HS-5 (cell line): ENCODE measurements at regions not wholly inside any gene's neighbourhood (a gene's known extent, or its start where the extent isn't known, plus 50 kb on each side); places are given as distances from the start of the nearest gene placed in this dataset.

Experiments
- DNase-seq: peaks from one replicate; pipeline ENCODE4 v3.0.0-alpha.2; 2012; ENCODE audit warnings: low read depth

DNA sequence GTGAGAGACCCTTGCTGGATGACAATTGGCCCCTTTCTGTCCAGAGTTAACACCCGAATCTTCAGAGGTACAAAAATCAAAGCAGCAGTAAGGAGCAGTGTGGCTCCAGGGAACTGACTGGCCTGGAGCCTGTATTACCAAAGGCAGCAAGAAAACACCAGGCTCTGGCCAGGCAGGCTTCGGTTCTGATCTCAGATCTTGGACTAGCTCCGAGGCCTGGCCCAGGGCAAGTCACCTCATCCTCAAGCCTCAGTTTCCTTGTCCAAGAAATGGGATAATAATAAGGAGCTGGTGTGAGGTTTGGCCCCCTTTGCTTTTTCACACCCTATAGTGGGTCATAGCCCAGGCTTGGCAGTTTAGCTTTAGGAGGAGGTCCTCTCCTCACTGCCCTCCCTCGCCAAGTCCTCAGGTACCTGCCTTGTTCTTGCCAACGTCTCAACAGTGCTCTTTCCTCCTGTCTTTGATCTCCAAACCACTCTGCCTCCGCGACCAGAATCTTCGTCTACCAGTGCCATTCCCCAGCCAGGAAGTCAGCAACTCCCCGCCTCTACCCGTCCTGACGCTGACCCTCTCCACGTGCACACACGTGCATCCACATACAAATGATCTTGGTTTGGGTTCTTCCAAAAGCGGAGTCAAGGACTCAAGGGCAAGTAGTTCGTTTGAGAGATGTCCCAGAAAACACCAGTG, 82.6 kb upstream of the TLE3 start:
- DNase-seq = no peak

DNA sequence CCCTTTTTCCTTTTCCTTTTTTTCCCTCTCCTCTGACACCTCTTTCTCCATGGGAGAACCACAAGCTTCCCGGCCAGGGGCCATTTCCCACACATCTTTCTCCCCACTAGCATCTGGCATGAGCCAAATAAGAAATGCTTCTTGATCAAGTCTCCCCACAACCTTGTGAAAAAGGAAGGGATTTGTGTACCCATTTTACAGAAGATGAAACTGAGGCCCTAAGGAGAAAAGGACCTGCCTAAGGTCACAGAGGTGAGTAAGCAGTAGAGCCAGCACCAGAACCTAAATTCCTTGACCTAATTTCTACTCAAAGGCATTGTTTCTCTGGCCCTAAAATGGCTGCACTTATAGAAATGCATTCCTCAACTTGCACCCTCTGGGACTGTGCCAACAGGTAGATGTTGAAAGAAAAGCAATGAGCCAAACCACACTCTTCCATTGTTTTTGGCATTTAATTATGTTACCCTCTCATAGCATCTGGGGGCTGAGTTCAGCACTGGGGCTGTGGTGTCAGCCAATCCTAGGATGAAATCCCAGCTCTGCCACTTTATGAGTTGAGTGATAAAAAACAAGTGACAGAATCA, 81.7 kb upstream of the TLE3 start:
- no peak for DNase-seq

DNA sequence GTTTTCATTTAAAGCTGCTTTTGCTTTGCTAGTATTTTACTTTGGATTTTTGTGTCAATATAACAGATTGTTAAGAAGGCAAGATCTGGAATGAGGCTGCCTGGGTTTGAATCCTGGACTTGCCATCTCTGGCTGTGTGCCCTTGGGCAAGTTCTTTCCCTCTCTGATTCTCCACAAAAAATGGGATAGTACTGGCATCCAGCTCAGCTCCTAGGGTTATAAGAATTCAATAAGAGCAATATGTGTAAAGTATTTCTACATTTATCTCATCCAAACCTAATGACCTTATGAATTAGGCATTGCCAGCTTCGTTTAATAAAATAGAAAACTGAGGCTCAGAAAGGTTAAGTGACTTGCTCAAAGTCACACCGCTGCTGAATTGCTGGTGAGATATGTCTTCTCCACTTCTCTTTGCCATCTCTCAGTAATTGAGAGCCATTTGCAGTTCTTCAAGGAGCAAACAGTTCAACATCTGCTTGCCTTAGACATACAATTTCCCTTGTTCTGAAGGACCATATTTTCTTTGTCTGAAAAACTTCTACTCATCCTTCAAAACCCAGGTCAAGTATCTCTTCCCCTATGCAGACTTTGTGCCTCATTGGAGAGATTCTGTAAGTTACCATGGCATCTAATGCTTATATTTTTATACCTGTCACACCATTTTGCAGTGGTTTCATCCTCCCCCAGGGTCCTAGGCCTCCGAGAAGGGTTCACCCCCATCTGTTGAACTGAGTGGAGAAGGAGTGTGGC, 80.8 kb upstream of the TLE3 start:
- no peak for DNase-seq

DNA sequence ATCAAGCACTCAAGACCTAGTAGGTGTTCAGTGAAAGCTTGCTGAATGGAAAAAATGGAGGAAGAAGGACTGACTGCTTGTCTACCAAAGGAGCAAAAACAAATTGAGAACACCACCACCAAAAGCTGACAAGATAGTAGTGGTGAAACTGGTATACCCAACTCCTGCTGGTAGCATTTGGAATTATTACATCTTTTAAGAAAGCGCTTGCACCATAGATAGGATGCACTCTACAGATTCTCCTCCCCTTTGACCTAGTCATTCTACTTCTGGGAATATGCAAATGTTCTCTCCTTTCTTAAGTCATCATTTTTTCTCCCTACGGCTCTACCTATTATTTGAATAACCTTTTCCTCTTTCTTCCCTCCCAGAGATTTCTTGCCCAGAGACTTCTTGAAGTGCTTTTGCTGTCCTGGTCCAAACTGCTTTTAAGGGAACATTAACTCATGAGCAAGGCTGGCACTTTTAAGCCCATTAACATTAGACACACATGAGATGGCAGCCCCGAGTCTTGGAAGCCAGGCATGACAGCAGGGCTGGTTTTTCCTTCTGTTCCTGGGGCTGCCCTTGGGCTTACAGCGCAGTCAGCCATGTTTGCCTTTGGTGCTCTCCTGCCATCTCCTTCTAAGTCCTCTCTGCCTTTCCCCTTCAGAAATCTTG, 75.0 kb upstream of the TLE3 start:
- no peak for DNase-seq

DNA sequence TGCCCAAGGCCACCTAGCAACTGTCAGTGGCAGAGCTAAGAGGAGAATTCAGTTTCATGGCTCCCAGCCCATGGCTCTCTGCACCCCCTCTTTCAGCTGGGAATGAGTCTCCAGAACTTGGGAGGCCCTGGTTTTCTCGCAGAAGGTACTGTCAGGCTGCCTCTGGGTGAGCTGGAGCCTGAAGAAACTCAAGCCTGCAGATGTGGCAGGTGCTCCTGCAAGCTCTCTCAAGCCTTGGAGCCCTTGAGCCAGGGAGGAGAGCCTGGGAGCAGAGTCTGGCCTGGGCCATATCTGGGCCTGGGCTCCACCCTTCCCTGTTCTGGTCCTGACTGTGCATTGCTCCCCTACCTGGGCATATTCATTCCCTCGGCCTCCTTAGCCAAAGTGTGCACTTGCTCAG, 74.4 kb upstream of the TLE3 start:
- no peak for DNase-seq

DNA sequence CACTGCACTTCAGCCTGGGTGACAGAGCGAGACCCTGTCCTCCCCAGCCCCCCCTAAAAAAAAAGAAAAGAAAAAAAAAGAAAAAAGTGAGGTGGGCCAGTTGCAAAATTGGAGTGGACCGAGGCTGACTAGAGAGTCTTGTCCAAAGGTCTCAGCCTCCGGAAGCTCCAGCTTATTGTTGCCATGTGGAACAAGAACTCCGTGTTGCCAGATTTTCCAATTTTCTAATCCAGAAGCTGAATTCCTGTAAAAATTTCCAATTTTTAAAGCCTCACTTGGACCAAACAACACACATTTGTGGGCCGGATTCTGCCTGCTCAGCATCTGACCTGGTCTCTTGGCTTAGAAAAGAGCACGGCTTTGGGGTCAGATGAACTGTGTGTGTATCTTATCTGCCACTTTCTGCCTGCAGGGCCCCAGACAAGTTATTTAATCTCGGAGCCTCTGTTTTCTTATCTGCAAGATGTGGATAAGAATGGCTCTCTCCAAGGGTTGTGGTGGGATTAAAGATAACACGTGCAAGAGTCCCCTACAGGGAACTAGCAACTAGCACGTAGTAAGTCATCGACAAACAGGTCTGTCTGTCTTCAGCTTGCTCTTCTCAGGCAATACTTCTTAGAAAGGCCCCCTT, 73.7 kb upstream of the TLE3 start:
- no peak for DNase-seq

DNA sequence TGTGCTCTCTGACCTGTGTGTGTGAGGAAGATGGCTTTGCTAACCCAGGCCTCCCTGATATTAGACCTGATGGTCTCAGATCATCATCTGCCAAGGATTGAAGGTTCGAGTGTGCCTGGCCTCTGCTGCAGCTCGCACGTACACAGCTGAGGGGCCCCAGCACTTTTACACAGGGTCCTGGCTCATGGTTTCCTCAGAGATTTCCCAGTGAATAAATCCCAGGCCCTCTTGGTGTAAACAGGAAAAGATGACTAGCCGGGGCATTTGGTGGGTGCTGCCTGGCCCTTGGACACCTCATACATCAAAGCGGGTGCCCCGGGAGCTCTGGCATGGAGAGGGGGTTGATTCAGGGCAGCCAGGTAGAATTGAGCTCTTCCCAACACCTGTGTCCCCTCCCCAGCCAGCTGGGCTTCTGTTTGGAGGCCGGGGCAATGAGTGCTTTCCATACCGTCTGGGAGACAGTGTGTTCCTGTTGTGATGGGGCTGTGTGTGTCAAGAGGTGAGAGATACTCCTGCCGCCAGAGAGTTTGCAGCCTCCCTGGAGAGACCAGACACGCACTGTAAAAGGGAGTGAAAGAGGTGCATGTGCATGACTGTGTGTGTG, 72.5 kb upstream of the TLE3 start:
- DNase-seq = no peak

DNA sequence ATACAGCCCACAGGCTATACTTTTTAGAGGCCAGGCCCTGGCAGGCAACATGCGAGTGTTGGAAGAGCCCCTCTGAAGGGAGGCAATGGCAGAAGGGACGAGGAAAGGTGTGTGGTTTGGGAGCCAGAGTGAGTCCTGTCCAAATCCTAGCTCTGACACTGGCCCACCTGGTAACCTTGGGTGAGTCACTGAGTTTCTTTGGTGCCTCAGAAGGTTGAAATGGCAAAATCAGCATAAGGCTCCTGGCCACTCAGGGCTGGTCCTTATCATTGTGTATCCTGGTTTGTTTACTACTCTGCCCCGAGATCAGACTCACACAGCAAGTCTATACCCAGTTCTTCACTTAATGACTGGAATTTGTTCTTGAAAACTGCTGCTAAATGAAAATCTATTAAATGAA, 71.4 kb upstream of the TLE3 start:
- no peak for DNase-seq

DNA sequence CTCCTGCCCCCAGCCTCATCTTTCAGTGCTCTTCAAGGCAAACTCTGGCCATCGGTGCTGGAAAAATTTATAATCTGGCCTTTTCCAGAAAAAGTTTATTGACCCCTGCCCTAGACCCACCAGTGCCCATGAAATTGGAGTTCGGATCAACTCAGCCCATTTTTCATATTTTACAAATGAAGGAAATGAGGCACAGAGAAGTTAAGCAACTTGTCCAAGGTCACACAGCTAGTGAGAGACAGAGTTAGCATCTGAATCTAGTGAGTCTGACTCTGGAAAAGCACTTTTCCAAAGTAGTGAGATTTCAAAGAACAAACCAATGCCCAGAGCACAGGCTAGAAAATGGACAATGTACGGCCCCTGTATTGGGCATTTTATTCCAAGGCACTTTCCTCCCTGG, 69.4 kb upstream of the TLE3 start:
- no peak for DNase-seq

DNA sequence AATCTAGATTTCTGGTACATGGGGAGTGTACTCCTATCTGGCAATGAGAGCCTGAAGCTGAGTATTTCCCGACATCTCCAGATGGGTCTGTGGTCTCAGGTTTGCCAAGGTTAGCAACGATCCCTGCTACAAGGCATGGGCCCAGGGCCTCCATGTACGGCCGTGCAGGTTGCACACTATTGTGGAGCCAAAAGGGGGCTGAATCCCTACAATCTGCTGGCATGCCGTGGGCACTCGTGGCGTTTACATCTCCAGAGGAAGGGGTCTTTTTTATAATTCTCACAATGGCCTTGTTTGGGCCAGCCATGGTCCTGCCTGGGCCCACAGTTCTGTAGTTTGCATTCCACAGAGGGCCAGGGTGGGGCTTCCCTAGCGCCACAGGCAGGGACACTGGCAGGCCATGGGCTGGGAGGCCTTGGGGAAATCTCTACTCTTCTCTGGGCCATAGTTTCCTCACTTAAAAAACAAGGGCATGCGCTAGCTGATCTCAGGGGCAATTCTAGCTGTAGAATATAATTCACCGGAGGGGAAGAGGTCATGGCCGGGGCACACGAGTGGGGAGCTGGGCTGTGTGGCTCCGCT, 68.9 kb upstream of the TLE3 start:
- DNase-seq = no peak

DNA sequence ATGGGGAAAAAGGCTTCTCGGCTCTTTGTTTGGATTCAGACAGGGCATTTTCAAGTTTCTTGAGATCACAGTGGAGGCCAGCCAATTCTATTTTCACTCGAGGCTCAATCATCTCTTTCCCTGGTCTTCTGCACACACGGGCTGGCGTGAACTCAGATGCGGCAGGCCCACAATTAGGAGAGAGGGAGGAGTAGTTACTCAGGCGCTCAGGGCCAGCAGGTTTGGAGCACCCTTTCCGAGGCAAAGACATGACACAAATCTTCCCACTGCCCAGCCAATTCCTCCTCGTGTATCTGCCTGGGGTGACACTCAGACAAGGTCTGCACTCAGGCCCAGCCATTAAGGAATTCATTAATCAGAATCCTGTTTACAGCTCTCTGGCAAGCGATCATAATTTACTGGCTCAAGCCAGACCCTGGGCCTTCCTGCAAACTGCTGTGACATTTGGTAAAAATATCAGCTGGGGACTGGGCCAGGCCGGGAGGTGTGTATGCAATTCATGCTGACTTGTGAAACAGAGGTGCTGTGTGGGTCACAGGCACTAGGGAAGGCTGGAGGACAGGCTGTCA, 68.1 kb upstream of the TLE3 start:
- no peak for DNase-seq

DNA sequence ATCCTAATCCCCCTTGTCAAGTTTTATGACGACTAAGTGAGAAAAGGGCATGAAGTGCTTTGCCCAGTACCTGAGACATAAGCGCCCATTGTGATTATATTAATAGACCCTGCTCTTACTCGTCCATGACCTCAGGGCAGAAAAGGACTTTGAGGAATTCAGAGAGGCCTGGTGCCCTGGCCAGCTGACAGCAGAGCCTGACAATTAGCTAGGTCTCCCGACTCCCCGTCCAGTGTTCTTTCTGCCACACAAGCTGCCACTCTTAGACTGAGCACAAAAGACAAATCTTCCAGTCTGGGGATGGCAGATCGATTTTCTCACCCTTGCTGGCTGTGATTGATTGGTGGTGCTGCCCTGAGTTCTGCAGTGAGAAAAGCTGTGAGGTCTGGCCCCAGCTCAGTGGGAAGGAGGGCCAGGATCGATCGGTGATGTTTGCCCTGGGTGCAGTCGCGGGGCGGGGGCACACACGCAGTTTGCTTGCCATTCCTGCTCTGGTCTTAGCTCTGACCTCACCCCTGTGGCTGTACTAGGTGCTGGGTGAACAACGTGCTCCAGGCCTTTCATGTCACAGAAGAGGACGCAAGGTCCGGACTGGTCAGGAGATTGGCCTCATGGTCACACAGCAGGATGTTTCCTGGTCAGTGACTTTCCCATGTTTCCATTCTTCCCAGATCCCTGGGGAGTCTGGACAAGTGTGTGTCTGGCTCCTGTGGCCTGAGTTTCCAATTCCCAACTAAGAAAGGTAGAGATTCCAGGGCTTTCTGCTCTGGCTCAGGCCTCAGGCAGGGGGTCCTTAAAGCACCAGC, 67.4 kb upstream of the TLE3 start:
- DNase-seq = no peak

DNA sequence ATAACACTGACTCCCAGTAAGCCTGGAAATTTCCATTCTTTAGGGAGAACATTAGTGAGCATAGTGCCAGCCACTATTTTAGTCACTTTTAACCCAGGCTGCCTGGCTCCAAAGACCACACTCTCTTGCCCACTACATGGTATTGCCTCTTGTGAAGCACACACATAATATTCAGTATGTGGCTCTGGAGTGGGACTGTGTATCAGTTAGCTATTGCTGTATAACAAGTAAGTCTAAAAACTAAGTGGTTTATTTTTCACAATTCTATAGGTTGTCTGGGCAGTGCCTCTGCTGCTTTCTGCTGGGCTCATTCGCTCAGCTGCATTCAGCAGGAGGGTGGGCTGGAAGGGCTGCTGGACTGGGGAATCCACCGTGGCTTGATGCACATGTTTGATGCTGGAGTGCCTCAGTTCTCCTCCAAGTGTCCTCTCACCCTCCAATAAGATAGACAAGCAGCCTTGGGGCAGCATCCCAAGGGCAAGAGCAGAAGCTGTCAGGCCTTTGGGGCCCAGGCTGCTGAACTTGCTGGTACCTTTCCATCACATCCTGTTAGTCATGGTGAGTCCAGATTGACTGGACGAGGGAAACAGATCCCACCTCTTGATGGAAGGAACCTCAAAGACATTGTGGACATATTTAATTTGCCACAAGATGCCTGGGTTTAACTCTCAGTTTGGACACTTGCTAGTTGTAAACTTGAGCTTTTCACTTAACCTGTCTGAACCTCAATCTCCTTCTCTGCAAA, 66.6 kb upstream of the TLE3 start:
- no peak for DNase-seq

DNA sequence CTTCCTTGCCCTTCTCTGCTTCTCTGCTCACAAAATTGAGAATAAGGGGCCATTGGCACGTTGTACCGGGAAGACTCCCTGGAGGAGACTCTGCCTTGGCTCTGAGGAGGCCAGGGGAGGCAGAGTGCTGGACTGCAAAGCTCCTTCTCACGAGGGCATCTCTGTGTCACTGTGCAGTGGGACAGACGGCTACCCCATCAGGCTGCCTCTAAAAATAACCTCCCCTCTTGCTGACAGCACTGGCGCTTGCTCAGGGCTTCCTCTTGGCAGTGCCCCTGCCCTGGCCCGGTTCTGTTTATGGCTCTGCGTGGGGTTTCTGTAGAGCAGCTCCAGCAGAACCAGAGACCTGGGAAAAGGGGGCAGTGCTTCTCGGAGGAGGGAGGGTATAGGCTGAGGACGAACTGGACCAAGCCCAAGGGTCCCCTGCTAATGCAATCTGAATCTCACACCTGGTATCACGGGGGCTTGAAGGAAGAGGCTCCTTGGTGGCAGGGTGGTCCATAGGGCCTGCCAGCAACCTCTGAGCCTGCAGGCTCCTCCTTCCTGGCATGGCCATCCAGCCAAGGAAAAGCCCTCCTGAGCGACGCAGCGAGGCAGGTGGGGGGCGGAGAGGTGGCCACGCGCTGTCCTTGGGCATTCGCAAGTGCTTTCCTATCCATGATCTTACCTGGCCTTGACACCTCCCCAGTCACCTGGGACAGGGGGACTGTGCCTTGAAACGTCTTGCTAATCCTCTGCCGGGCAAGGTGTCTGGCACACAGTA, 63.3 kb upstream of the TLE3 start:
- DNase-seq = no peak

DNA sequence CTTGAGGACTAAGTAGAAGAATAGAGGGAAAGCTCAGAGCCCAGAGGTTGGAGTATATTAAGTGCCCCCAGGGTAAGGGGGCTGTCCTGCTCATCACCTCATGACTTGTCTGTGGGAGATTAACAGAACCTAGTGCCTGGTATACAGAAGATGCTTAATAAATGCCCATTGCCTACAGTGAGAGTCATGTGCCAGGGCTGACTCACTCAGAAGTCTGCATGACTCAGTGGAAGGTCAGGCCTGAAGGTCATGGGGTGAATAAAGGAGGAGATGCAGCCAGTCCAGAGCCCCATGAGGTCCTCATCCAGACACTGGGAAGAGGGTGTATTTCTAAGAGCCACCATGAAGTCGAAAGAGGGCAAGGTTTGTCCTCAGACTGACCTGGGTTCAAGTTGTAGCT, 62.5 kb upstream of the TLE3 start:
- DNase-seq = no peak

DNA sequence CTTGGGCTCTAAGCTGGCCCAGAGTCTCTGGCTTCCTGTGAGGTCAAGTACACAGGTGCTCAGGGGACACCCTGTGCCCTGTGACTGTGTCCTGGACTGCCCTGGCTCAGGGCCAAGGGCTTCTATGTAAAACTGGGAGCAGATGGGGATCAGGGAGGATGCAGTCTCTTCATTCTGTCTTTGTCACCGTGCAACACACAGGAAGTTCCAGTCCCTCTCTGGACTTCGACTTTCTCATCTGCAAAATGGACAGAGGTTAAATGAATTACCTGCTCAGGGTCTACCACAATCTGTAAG, 61.9 kb upstream of the TLE3 start:
- DNase-seq = no peak

DNA sequence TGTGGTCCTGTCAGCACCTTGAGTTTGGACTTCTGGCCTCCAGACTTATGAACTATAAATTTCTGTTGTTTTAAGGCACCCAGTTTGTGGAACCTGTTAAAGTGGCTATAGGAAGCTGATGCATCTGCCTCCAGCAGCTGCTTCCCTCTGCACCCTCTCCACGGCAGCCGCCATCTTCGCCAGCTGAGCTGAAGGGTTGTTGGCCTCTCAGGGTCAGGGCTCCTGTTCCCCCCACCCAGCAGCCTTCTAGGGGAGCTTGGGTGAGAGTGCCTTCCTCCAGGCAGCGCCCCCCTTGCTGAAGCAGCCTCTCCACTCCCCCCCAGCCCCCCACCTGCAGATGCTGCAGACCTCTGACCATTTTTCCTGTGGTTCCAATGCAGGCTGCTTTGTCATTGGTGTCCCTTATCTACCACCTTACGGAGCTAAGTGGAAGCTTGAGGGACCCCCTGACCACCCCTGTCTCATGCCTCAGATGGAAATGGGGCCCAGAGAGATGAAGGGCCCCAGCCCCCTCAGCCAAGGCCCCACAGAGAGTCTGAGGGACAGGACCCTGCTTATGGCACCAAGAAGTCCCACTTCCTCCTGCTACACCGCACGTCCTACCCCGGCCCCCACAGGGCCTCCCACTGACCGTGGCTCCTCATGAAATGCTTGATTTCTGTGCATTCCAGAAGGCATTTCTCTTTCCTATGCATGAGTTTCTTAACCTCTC, 61.4 kb upstream of the TLE3 start:
- DNase-seq = no peak

DNA sequence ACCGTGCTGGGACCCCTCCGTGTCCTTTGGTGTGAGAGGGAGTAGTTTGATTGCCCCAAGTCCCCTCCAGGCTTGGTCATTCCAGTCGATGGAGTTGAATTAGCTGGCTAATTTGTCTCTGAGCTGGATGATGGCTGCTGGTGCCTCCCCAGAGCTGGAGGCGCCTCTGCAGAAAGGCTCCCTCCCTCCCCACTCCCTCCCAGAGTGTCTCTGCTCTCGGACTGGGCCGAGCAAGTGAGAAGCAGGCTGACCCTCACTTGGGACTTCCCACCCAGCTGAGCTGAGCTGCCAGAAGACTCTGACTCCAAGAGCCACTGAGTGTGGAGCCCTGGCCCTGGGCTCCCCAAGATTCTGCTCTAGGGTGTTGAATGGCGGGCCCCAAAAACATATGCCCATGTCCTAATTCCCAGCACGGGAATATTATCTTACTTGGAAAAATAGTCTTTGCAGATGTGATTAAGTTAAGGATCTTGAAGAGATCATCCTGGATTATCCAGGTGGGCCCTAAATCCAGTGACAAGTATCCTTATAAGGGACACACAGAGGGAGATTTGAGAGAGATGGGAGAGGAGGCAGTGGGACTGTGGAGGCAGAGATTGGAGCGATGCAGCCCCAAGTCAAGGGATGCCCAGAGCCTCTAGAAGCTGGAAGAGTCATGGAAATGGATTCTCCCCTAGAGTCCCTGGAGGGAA, 60.7 kb upstream of the TLE3 start:
- no peak for DNase-seq
